H4 (cell line): ENCODE measurements at regions not wholly inside any gene's neighbourhood (a gene's known extent, or its start where the extent isn't known, plus 50 kb on each side); places are given as distances from the start of the nearest gene placed in this dataset.

ENCODE experiments used
- DNase-seq: peaks from one replicate; pipeline ENCODE4 v3.0.0-alpha.2; 2015; ENCODE audit warnings: low spot score

DNA sequence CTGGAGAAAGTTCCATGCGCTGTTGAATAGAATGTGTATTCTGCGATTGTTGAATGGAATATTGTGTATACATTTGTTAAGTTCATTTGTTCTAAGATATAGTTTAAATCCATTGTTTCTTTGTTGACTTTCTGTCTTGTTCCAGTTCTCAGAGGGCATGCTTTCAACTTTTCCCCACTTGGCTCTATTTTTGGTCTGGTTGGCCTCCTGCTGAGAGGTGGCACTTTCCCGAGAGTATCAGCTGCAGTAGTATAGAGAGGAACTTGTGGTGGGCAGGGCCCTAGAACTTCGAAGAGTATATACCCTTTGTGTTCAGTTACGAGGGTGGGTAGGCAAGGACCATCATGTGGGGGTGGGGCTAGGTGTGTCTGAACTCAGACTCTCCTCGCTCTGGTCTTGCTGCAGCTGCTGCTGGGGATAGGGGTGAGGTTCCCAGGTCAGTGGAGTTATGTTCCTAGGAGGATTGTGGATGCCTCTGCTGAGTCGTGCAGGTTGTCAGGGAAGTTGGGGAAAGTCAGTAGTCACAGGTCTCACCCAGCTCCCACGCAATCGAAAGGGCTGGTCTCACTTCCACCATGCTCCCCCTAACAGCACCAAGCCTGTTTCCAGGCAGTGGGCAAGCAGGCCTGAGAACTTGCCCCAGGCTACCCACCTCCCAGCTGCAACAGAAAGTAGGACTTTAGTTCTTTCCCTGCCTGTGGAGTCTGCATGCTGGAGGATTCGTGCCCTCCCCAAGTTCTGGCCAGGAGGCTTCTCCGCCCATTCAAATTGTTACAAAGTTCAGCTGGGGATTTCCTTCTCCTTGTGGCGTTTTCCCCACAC is 118.9 kb upstream of the SSTR4 start:
- no peak for DNase-seq

DNA sequence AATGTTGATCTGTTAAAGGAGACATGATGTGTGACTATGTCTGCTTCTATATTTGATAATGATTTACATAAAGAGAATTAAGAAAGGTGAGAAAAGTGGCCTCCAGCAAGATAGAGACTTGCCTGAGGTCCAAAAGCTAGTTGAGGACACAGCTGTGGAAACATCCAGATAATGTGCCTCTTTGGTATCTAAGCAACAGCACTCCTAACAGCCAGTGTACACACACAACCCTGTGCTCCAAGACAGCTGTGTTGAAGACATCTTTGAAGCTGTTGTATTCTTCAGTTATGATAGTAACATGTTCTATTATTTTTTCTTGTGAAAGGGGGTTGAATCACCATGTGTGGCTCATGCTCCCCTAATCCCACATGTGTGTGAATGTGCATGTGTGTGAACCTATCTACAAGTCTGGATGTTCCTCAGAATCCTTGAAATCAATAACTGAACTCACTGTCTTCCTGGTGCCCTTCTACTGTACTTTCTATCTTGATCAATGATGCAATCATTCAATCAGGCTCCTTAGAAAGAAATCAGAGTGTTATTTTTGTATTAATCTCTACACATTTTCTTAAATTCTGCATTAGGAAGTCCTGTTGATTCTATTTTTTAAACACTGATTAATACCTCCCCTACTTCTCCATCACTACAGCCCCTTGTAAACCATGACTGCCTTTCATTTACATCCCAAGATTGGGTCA is 116.7 kb upstream of the SSTR4 start:
- no peak for DNase-seq

DNA sequence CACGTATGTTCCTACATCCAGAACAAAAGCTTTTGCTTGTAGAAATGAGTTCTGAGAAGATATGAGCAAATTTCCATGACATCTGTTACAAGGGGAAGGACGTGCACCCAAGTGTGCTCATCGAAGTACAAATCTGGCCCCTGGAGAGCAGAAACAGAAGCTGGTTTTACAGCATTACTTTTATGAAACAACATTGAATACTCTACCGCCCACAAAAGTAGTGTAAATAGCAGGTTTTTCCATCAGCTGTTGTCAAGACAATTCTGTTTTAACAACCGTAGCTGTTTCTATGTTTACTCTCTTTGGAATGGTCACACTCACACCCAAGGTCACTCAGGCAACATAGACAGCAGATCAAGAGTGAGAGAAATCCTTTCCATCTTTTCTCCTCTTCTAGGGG is 114.2 kb upstream of the SSTR4 start:
- no peak for DNase-seq

DNA sequence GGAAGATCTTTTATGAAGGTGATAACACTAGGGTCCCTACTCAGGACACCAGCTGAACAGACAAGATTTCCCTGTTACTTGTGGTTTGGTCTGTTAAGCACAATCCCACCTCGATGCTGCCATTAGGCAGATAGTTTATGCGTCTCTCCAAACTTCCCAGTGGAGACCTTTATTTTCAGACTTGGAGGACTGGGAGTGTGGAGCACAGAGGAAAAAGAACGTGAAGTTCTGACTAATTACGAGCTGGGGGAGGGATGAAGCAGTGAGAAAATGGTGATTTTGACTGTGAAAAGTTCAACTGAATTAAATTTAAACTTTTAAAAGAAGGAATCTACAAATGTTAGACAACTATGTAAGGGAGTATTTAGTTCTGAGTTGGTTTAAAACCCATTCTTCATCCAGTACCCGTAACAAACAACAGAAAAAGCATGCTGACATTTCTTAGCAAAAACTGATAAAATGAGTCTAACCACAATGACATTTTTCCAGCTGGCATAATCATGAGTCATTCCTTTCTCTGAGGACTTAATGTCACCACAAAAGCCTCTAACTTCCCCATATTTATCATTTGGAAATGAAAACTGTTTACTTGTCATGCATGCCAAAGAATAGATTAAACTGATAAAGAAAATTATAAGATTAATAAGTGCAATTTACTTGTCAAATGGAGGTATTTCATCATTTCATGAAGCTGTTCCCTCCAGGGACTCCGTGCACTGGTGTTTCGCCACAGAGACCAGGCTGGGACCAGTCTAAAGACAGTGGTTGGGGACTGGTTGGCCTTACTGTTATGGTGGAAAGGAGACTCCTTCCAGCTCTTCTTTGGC is 113.3 kb upstream of the SSTR4 start:
- peak; percentile 92 for DNase-seq

DNA sequence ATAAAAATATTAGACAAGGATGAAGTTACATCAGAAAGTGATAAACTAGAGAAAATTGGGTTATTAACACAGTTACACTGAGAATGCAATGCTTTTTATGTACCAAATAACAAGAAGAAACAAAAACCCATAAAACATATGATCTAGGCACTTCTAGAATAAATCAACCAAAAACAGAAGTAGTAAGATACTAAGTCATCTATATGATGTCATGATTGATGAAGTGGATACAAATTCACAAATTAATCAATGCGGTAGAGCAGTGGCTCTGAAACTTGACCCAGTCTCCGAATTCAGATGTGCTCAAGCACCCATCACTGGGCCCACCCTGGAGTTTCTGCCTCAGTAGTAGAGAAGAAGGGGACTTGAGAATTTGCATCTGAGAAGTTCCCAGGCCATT is 112.1 kb upstream of the SSTR4 start:
- DNase-seq = no peak

DNA sequence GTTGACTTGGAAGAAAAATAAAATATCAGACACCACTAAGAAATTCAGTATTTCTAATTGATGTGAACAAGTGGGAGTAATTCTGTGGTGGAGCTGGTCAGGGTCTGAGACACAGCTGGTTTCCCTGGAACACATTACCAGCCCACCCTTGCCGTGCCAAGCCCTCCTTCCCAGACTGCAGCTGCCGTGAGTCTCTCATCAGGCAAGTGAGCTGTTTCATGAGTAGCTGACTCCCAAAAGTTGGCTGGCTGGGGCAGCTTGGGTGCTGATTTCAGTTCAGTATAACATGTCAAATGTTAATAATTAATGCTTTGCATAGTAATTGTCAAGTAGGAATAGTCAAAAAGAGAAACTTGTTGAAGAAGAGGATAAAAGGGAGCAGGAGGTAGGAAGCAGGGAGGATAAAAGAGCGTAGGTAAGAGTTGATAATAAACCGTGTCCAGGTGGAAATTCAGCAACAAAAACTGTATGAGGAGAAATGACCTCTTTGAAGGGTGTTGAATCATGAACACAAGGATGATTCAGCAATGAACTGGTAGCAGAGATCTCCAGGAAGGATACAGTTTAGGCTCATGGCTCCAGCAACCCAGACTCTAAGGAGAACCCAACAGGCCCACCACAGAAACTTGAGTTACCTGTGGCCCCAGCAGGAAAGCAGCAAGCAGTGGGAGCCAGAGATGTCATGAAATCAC is 110.9 kb upstream of the SSTR4 start:
- DNase-seq = no peak

DNA sequence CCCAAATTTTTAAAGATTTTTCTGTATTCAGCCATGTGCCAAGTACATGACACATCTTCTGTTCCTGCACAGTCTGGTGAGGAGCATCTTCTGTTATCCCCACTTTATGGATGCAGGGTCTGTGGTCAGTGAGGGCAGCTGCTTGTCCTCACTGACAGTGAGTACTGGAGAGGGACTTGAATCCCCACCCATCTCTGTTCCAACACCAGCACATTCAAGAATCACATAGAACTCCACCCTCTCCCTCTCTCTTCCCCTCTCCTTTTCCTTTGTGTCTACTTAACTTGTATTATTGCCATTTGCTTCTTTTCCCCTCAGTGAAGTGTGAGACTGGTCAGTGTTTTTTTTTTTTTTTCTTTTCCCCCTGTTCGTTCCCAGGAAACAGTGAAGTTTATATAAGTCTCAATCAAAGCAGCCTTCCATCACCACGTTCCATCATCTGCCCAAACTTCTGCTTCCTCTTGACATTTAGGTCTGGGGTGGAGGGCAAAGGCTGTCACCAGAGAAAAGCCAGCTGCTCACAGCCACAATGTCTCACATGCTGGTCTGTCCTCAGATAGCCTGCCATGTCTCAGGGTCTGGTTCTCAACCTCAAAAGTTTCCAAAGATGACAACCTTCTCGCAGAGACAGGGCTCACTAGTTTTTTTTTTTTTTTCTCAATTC is 110.0 kb upstream of the SSTR4 start:
- no peak for DNase-seq

DNA sequence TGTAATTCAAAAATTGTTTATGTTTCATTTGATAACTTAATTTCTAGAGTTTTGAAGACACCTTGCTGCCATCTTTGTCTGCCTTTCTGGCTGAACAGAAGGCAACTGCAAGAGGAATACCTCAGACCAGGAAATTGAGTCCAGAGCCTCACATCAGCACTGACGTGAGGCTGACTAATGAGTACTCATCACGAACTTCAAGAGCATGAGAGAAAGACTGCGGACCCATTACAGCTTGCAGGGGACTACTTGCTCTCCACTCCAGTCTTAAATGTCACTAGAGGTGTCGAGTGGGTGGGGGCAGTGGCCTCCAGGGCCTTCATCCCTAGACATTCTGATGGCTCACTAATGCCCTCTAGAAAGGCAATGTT is 109.5 kb upstream of the SSTR4 start:
- no peak for DNase-seq

DNA sequence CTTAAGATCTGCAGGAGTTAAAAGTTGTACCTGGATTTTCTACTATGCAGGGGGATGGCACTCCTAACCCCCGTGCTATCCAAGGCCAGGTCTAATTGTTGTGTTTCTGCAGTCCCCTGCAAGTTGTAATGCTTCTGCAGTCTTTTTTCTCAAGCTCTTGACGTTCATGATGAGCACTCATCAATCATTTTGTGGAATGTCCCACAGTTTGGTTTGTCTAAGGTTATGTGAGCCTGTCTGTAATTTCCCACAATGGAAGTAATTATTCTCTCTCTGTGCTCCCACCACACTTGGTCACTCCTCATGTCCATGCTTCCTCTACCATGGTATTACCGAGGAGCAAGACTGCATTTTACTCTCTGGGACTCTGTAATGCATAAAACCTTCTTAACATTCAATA is 107.6 kb upstream of the SSTR4 start:
- no peak for DNase-seq

DNA sequence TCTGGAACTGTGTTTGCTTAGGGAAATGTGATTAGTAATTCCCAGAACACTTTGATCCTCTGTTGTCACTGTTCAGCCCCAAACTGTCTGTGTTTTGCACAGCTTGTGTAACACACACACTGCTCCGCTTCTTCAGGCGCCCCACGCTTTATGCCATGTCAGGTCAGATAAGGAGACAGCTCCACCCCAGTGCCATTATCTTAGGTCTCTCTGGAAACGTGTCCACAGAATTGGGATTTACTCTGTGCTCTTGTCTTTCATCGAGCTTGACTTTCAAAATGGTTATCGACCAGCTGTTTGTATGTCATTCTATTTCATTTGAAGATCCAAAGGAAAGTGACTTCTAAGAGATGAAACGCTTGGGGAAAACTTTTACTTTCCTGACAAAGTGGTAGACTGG is 106.4 kb upstream of the SSTR4 start:
- DNase-seq = no peak

DNA sequence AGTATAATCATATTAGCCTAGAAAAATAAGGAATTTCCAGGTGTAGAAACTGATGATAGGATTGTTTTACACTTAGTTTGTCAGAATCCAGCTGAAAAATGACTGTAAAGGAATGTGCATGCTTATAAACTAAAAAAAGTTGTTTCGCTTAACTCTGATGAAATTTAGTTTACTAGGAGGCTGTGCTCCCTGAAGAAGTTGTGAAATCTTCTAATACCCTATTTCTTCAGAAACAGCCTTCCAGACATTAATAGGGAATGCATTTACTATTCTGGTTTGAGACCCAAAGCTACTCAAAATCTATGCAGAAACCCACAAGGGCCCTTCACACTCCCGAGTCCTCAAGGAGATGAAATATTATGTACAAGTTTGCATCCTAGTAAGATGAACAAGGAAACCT is 105.5 kb upstream of the SSTR4 start:
- no peak for DNase-seq

DNA sequence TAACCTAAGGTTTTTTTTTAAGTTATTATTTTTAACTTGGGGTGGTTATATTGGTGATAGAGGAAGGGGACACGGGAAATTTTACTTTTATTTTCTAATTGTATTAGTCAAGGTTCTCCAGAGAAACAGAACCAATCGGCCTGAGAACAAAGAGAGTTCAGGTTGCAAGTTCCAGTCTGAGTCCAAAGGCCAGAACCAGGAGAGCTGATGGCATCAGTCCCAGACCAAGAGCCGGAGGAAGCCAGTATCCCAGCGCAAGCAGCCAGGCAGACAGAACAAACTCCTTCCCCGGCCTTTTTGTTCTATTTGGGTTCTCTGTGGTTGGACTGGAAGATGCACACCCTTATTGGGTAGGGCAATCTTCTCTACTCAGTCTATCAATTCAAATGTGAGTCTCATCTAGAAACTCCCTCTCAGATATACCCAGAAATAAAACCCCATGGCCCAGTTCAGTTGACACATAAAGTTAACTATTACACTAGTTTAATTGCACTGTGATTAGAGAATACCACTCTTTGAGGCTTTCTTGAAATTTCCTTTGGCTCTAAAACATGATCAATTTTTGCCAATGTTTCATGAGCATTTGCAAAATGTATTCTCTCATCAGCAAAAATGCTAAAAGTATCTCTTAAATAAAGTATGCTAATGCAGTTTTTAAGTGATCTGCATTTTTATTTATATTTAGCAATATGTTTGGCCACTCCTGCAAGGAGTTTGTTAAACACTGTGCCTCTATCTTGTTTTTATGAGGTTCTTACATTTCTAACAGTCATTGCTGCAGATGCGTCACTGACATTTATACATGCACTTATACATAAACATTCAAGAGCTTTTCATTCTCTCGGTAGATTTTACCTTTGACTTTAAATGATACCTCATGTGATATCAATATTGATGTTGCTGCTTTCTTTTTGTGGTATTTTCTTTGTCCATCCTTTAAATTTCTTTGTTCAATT is 103.2 kb upstream of the SSTR4 start:
- DNase-seq = peak; percentile 61

DNA sequence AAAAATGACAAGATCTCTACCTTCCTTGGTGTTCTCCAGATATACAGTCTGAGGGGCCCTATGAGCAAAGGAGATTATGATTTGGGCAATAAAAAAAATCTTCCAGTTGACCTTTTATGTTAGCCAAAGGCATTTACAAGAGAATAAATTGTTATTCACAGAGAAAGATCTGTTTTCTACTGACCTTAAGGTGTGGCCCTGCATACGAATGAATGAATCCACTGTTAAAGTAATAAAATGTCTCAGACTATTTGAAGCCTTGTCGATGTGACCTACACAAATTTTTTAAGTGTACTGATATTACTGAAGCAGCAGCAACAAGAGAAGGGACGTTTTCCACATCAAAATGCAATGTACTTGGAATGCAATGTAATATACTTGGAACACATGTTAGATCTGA is 95.9 kb upstream of the SSTR4 start:
- DNase-seq = no peak

DNA sequence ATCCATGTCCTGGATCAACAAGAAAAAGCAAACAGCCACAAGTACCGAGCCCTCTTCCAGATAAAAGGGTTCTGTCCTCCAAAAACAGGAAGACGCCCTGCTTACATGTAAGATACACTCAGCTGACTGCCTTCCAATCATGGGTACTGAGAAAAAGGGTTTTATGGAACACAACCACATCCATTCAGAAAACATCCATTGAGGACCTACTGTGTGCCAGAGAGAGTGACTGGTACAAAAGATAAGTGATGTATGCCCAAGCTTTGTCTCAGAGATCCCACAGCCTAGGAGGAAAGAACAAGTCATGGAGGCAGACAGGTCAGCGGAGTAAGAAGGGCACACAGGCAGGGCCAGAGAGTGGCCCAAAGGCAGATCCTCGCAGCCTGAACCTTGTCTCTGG is 94.8 kb upstream of the SSTR4 start:
- no peak for DNase-seq

DNA sequence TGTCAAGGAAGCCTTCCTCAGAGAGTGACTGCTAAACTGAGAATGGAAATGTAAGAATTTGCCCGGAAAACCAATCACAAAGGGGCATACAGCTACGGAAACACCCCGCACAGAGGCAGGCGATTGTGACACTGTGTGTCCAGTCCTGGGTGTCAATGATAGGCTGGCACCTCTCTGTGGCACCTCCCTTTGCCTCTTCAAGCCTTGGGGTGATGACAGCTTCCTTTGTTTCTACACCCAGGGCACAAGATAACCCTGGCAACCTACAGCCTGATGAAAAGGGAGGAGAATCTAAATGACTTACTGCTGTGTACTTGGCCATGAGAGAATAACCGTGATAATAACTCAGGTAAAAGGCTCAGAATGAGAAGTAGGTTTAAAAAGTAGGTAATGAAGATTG is 93.6 kb upstream of the SSTR4 start:
- DNase-seq = no peak

DNA sequence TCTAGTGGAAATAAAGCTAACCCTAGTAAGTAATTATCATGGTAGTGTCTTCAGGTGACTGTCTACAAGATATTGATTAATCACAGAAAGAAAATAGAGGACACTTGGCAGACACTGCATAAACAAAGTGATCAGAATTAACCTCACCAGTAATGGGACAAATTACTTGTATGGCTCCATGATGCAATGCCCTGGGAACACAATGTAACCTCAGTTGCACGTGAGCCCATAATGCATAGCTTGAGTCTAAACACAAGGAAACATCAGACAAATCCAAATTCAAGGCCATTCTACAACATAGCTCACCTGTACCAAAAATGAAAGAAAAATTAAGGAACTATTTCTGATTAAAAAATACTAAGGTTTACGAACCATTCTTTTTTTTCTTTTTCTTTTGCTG is 92.4 kb upstream of the SSTR4 start:
- DNase-seq = no peak

DNA sequence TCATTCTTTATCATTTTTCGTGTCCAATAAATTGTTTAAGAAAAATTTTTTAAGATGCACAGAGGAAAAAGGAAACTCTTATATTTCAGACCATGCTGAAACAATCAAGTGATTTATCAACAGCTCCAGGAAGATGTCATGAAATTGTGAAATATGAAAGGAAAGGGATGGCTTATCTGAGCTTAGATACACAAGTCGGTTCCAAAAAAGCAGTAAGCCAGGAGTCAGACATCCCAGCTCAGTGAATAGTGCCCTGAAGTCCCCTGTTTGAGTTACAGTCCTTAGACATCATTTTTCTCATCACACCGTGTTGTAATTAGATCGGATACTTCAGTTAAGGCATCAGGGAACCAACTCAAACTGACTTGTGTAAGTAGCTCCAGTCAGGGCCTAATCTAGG is 91.0 kb upstream of the SSTR4 start:
- no peak for DNase-seq

DNA sequence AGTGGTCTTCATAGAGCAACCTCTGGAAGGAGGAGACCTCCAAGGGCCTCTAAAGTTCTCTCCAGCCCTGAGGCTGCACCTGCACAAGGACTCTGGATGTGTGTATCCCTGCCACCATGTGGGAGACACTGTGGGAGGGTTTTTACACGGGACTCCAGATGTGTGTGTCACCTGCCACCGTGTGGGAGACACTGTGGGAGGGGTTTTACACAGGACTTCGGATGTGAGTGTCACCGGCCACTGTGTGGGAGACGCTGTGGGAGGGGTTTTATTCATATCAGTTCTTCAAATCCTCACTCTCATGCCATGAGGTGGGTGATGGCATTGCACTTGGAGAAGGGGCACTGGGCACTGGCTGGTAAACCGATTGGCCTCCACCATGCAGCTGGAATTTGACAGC is 90.2 kb upstream of the SSTR4 start:
- DNase-seq = no peak

DNA sequence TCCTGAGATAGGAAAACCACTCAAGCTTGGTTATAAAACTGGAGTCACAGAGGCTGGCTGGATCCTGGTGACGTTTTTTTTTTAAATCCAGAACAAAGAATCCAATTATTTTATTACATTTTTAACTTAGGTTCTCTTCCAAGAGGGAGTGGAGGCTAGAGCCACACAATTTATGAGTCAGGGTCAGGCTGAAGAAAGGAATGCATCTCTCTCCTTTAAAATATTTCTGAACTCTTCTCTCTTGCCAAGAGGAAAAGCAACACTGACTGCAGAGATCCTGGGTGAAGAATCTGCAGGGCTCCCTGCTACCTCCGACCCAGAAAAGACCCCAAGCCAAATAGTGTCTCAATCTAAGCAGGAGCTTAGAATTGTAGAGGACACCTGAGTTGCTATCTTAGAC is 88.5 kb upstream of the SSTR4 start:
- DNase-seq = no peak

DNA sequence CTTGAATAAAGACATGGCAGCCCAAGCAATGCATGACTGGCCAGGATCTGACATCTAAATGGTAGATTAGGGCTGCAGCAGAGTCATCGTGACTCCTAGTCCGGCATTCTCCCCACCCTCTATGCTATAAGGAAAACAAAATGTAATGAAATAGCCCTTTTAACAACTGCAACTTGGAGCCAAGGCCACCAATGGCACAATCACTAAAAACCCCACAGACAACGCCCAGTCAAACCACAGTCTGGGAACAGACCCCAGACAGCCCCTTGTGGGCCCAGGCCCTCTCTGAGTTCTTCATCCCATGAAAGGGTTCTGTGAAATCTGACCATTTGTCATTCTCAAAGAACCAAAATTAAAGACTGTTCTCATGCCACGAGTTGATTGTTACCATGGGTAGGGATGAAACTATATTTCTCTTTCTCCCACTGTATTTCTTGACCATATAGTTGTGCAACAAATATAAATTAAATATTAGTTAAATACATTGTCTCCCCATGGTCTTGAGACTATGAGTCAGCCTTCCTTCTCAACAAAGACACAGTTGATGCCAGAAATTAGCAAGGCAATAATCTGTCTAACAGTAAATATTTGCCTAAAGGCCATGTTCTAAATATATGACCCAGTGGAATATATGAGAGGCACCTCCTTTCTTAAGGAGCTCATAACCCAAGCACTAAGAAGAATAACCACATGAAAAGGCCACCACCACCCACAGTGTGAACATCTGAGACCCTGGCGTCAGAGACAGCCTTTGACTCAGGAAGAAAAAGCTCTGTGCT is 85.6 kb upstream of the SSTR4 start:
- peak; percentile 10 for DNase-seq
